ENCODE measurements at regions not wholly inside any gene's neighbourhood (a gene's known extent, or its start where the extent isn't known, plus 50 kb on each side); places are given as distances from the start of the nearest gene placed in this dataset.

- ATAC-seq (ENCODE audit: low read depth in 2 of 2) (peak; percentile 52 to 54), DNase-seq (no peak)
- Histone ChIP-seq H3K4me1 (ENCODE audit: control insufficient read depth, insufficient read depth, low read length, poor library complexity, severe bottlenecking) (peaks cover 2% of the 10 kb centered on the region), H3K4me3 (ENCODE audit: low read depth, low read length) (no peak overlapping the region), H3K36me3 (ENCODE audit: control insufficient read depth, insufficient read depth, low read length) (peaks cover 11% of the 10 kb centered on the region), H3K9me3 (ENCODE audit: control insufficient read depth in 2 of 2, low read length in 2 of 2) (no peaks in the 10 kb centered on the region), H3K27me3 (ENCODE audit: control insufficient read depth, insufficient read depth, low read length) (no peaks in the 10 kb centered on the region), H3K27ac (ENCODE audit: insufficient read depth, low read length, poor library complexity, severe bottlenecking) (no peak overlapping the region)
- Mint-ChIP-seq H3K4me1 (peaks cover 31 to 77% (median 61%) of the 10 kb centered on the region in 4 donors), H3K9me3 (peaks cover 0 to 3% (median 0%) of the 10 kb centered on the region in 7 donors), H3K27ac (peak overlapping the region in 1 of 3 donors; percentile 30), H3K27me3 (no peaks in the 10 kb centered on the region), H3K36me3 (peaks cover 20% of the 10 kb centered on the region), H3K4me3 (no peak overlapping the region)
These were observed 166.6 kb downstream of the KLF12 start for GRCh38 chr13:73967397-73968165.

GRCh38 chr13:73966331-73966730, 167.9 kb downstream of the KLF12 start:
- Mint-ChIP-seq H3K9me3 (peaks cover 0 to 4% (median 0%) of the 10 kb centered on the region in 7 donors), H3K36me3 (peaks cover 31% of the 10 kb centered on the region), H3K4me3 (no peak overlapping the region), H3K27me3 (no peaks in the 10 kb centered on the region), H3K27ac (peak overlapping the region in 1 of 3 donors; percentile 31), H3K4me1 (peaks cover 32 to 70% (median 64%) of the 10 kb centered on the region in 4 donors)
- no peaks in the 10 kb centered on the region for H3K27me3 ChIP-seq (ENCODE audit: control insufficient read depth, insufficient read depth, low read length)
- no peaks in the 10 kb centered on the region for H3K9me3 ChIP-seq (ENCODE audit: control insufficient read depth in 2 of 2, low read length in 2 of 2)
- H3K27ac ChIP-seq (ENCODE audit: insufficient read depth, low read length, poor library complexity, severe bottlenecking): no peak overlapping the region
- peaks cover 16% of the 10 kb centered on the region for H3K36me3 ChIP-seq (ENCODE audit: control insufficient read depth, insufficient read depth, low read length)
- H3K4me3 ChIP-seq (ENCODE audit: low read depth, low read length): no peak overlapping the region
- no peak for DNase-seq
- no peak for ATAC-seq (ENCODE audit: low read depth in 2 of 2)
- H3K4me1 ChIP-seq (ENCODE audit: control insufficient read depth, insufficient read depth, low read length, poor library complexity, severe bottlenecking): peaks cover 2% of the 10 kb centered on the region

GRCh38 chr13:73962284-73962683, 171.9 kb downstream of the KLF12 start:
- Mint-ChIP-seq H3K4me1 (peaks cover 27 to 51% (median 48%) of the 10 kb centered on the region in 4 donors), H3K27me3 (no peaks in the 10 kb centered on the region), H3K36me3 (peaks cover 21% of the 10 kb centered on the region), H3K27ac (no peak overlapping the region), H3K4me3 (no peak overlapping the region), H3K9me3 (peaks cover 0 to 5% (median 2%) of the 10 kb centered on the region in 7 donors)
- DNase-seq: no peak
- Histone ChIP-seq H3K4me3 (ENCODE audit: low read depth, low read length) (no peak overlapping the region), H3K27ac (ENCODE audit: insufficient read depth, low read length, poor library complexity, severe bottlenecking) (no peak overlapping the region), H3K27me3 (ENCODE audit: control insufficient read depth, insufficient read depth, low read length) (no peaks in the 10 kb centered on the region), H3K36me3 (ENCODE audit: control insufficient read depth, insufficient read depth, low read length) (peaks cover 9% of the 10 kb centered on the region), H3K4me1 (ENCODE audit: control insufficient read depth, insufficient read depth, low read length, poor library complexity, severe bottlenecking) (peaks cover 7% of the 10 kb centered on the region), H3K9me3 (ENCODE audit: control insufficient read depth in 2 of 2, low read length in 2 of 2) (no peaks in the 10 kb centered on the region)
- ATAC-seq (ENCODE audit: low read depth in 2 of 2): no peak

- Histone ChIP-seq H3K27me3 (ENCODE audit: control insufficient read depth, insufficient read depth, low read length) (no peaks in the 10 kb centered on the region), H3K36me3 (ENCODE audit: control insufficient read depth, insufficient read depth, low read length) (peaks cover 5% of the 10 kb centered on the region), H3K4me3 (ENCODE audit: low read depth, low read length) (no peak overlapping the region), H3K4me1 (ENCODE audit: control insufficient read depth, insufficient read depth, low read length, poor library complexity, severe bottlenecking) (peaks cover 9% of the 10 kb centered on the region), H3K27ac (ENCODE audit: insufficient read depth, low read length, poor library complexity, severe bottlenecking) (no peak overlapping the region), H3K9me3 (ENCODE audit: control insufficient read depth in 2 of 2, low read length in 2 of 2) (no peaks in the 10 kb centered on the region)
- Mint-ChIP-seq H3K27me3 (no peaks in the 10 kb centered on the region), H3K9me3 (peaks cover 0 to 5% (median 2%) of the 10 kb centered on the region in 7 donors), H3K36me3 (peaks cover 28% of the 10 kb centered on the region), H3K27ac (no peak overlapping the region), H3K4me3 (peak overlapping the region in 1 of 4 donors; percentile 12), H3K4me1 (peaks cover 28 to 49% (median 44%) of the 10 kb centered on the region in 4 donors)
- ATAC-seq (ENCODE audit: low read depth in 2 of 2): no peak
- DNase-seq: no peak
These were observed 173.0 kb downstream of the KLF12 start for GRCh38 chr13:73961181-73961580.

GRCh38 chr13:73960474-73960873, 173.7 kb downstream of the KLF12 start:
- H3K27ac Mint-ChIP-seq: no peak overlapping the region
- Histone ChIP-seq H3K36me3 (ENCODE audit: control insufficient read depth, insufficient read depth, low read length) (peaks cover 5% of the 10 kb centered on the region), H3K9me3 (ENCODE audit: control insufficient read depth in 2 of 2, low read length in 2 of 2) (no peaks in the 10 kb centered on the region), H3K27ac (ENCODE audit: insufficient read depth, low read length, poor library complexity, severe bottlenecking) (no peak overlapping the region), H3K4me3 (ENCODE audit: low read depth, low read length) (no peak overlapping the region), H3K4me1 (ENCODE audit: control insufficient read depth, insufficient read depth, low read length, poor library complexity, severe bottlenecking) (peaks cover 9% of the 10 kb centered on the region), H3K27me3 (ENCODE audit: control insufficient read depth, insufficient read depth, low read length) (no peaks in the 10 kb centered on the region)
- DNase-seq (no peak), ATAC-seq (ENCODE audit: low read depth in 2 of 2) (no peak)
- H3K27me3 Mint-ChIP-seq: no peaks in the 10 kb centered on the region
- H3K4me3 Mint-ChIP-seq: no peak overlapping the region
- peaks cover 26 to 51% (median 44%) of the 10 kb centered on the region in 4 donors for H3K4me1 Mint-ChIP-seq
- H3K9me3 Mint-ChIP-seq: peaks cover 0 to 5% (median 2%) of the 10 kb centered on the region in 7 donors
- H3K36me3 Mint-ChIP-seq: peaks cover 28% of the 10 kb centered on the region

- Mint-ChIP-seq H3K27me3 (no peaks in the 10 kb centered on the region), H3K9me3 (peaks cover 0 to 4% (median 2%) of the 10 kb centered on the region in 7 donors), H3K4me3 (no peak overlapping the region), H3K27ac (peak overlapping the region in 1 of 3 donors; percentile 63), H3K4me1 (peaks cover 22 to 47% (median 37%) of the 10 kb centered on the region in 4 donors), H3K36me3 (peaks cover 23% of the 10 kb centered on the region)
- peaks cover 15% of the 10 kb centered on the region for H3K4me1 ChIP-seq (ENCODE audit: control insufficient read depth, insufficient read depth, low read length, poor library complexity, severe bottlenecking)
- no peak for DNase-seq
- no peaks in the 10 kb centered on the region for H3K9me3 ChIP-seq (ENCODE audit: control insufficient read depth in 2 of 2, low read length in 2 of 2)
- peaks cover 5% of the 10 kb centered on the region for H3K36me3 ChIP-seq (ENCODE audit: control insufficient read depth, insufficient read depth, low read length)
- no peak overlapping the region for H3K4me3 ChIP-seq (ENCODE audit: low read depth, low read length)
- H3K27ac ChIP-seq (ENCODE audit: insufficient read depth, low read length, poor library complexity, severe bottlenecking): no peak overlapping the region
- H3K27me3 ChIP-seq (ENCODE audit: control insufficient read depth, insufficient read depth, low read length): no peaks in the 10 kb centered on the region
- ATAC-seq (ENCODE audit: low read depth in 2 of 2): no peak
These were observed 175.4 kb downstream of the KLF12 start for GRCh38 chr13:73958657-73959397.

GRCh38 chr13:73957889-73958288, 176.3 kb downstream of the KLF12 start:
- no peak overlapping the region for H3K4me3 Mint-ChIP-seq
- peaks cover 24 to 53% (median 40%) of the 10 kb centered on the region in 4 donors for H3K4me1 Mint-ChIP-seq
- no peaks in the 10 kb centered on the region for H3K27me3 Mint-ChIP-seq
- no peaks in the 10 kb centered on the region for H3K9me3 ChIP-seq (ENCODE audit: control insufficient read depth in 2 of 2, low read length in 2 of 2)
- H3K4me1 ChIP-seq (ENCODE audit: control insufficient read depth, insufficient read depth, low read length, poor library complexity, severe bottlenecking): peaks cover 15% of the 10 kb centered on the region
- H3K4me3 ChIP-seq (ENCODE audit: low read depth, low read length): no peak overlapping the region
- H3K27me3 ChIP-seq (ENCODE audit: control insufficient read depth, insufficient read depth, low read length): no peaks in the 10 kb centered on the region
- peaks cover 23% of the 10 kb centered on the region for H3K36me3 Mint-ChIP-seq
- no peak overlapping the region for H3K27ac Mint-ChIP-seq
- no peak for DNase-seq
- H3K36me3 ChIP-seq (ENCODE audit: control insufficient read depth, insufficient read depth, low read length): peaks cover 5% of the 10 kb centered on the region
- H3K9me3 Mint-ChIP-seq: peaks cover 0 to 4% (median 2%) of the 10 kb centered on the region in 7 donors
- ATAC-seq (ENCODE audit: low read depth in 2 of 2): no peak
- no peak overlapping the region for H3K27ac ChIP-seq (ENCODE audit: insufficient read depth, low read length, poor library complexity, severe bottlenecking)

Data from CD4-positive, CD25-positive, alpha-beta regulatory T cell (primary cell).